GM23248 (cell line): ENCODE measurements at regions not wholly inside any gene's neighbourhood (a gene's known extent, or its start where the extent isn't known, plus 50 kb on each side); places are given as distances from the start of the nearest gene placed in this dataset.

Experiments used
- EZH2 ChIP-seq: fragments of 200-600 bp; sonication (generic); IDR thresholded peaks from 2 replicates; pipeline ENCODE4 v1.6.1; 2018; ENCODE audit warnings: antibody characterized with exemption, mild to moderate bottlenecking; ENCODE audit not compliant: insufficient read depth, poor library complexity, severe bottlenecking
- EZH2phosphoT487 ChIP-seq: fragments of 200-600 bp; sonication (generic); IDR thresholded peaks from 2 replicates; pipeline ENCODE4 v1.6.1; 2018; ENCODE audit warnings: antibody characterized with exemption, moderate library complexity, mild to moderate bottlenecking, low read depth; ENCODE audit not compliant: insufficient read depth

GRCh38 chr20:58077282-58077681 lies 151.2 kb downstream of the ANKRD60 start:
- TF ChIP-seq EZH2 (no peak), EZH2phosphoT487 (no peak)
